Colonic mucosa (tissue), 4 donors: ENCODE measurements at regions not wholly inside any gene's neighbourhood (a gene's known extent, or its start where the extent isn't known, plus 50 kb on each side); places are given as distances from the start of the nearest gene placed in this dataset.

Source experiments
- DNase-seq: peaks from one replicate; pipeline ENCODE4 v3.0.0-alpha.2; 2020
- H3K27ac ChIP-seq: fragments of 200-600 bp; one replicate; pipeline ENCODE4 v1.8.0; 2021
- H3K27me3 ChIP-seq: fragments of 200-600 bp; one replicate; pipeline ENCODE4 v1.8.0; 2021
- H3K36me3 ChIP-seq: fragments of 200-600 bp; one replicate; pipeline ENCODE4 v1.8.0; 2021
- H3K4me1 ChIP-seq: fragments of 200-600 bp; one replicate; pipeline ENCODE4 v1.8.0; 2021; ENCODE audit warnings: mild to moderate bottlenecking
- H3K4me3 ChIP-seq: fragments of 200-600 bp; one replicate; pipeline ENCODE4 v1.8.0; 2021
- H3K9ac ChIP-seq, 2 donors: one replicate each; pipeline ENCODE4 v1.7.0; 2013; ENCODE audit warnings: control low read depth in 2 of 2, low read depth in 2 of 2, low read length in 2 of 2
- H3K9me3 ChIP-seq: fragments of 200-600 bp; one replicate; pipeline ENCODE4 v1.8.0; 2021
- CTCF ChIP-seq: fragments of 200-600 bp; IDR thresholded peaks from one replicate; pipeline ENCODE4 v1.8.0; 2022; ENCODE audit warnings: antibody characterized with exemption, mild to moderate bottlenecking
- intact Hi-C: fragments of 100-400 bp; cut with DNase I; formaldehyde crosslinking; loops from one replicate; pipeline ENCODE4 v1.14.1; 2022
- donor health status: healthy.
- donor health status: DM: no; HTN: no; CAD: no.
- donor health status: DM: no; HTN: no; CAD: no.

DNA sequence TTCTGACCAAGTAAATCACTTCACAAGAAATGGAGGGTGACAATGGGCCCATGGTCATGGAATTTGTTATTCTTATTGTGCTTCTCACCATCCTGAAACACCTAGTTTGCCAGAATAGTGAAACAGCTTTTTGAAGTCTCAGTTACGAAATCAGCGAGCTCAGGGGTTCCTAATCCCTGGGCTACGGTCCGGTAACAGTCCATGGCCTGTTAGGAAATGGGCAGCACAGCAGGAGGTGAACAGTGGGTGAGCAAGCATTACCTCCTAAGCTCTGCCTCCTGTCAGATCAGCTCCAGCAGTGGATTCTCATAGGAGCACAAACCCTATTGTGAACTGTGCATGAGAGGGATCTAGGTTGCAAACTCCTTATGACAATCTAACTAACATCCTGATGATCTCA is 1356.3 kb downstream of the KCNT2 start:
- H3K4me3 ChIP-seq = no peak overlapping the region
- intact Hi-C loops = no loop called here
- H3K27me3 ChIP-seq = no peaks in the 10 kb centered on the region
- H3K36me3 ChIP-seq = no peaks in the 10 kb centered on the region
- DNase-seq = no peak
- H3K27ac ChIP-seq = no peak overlapping the region
- no peak overlapping the region for H3K9ac ChIP-seq
- no peaks in the 10 kb centered on the region for H3K4me1 ChIP-seq
- no peak for TF ChIP-seq CTCF
- H3K9me3 ChIP-seq = no peaks in the 10 kb centered on the region

DNA sequence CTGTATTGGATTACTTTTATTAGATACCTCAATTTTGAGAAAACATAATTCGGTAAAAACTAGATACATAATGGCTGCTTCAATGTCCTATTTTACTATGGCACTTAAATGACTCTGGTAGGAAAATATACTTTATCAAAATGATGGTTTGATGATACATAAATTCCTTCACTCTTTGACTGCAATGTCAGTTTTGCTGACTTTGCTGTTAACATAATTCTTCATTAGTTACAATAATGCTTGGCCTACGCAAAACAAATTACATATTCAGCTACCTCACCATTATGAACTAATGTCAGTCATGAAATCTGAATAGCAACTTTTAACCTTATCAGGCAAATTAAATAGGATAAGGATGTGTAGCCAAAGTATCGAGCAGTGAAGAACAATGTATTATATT is 1364.7 kb downstream of the KCNT2 start:
- Histone ChIP-seq H3K27me3 (no peaks in the 10 kb centered on the region), H3K9me3 (no peaks in the 10 kb centered on the region), H3K36me3 (no peaks in the 10 kb centered on the region), H3K4me3 (no peak overlapping the region), H3K4me1 (no peaks in the 10 kb centered on the region), H3K9ac (no peak overlapping the region), H3K27ac (no peak overlapping the region)
- no peak for TF ChIP-seq CTCF
- DNase-seq = no peak
- intact Hi-C loops = no loop called here

- H3K27ac ChIP-seq = no peak overlapping the region
- no peaks in the 10 kb centered on the region for H3K9me3 ChIP-seq
- no peak overlapping the region for H3K4me3 ChIP-seq
- intact Hi-C loops = no loop called here
- no peak overlapping the region for H3K9ac ChIP-seq
- H3K36me3 ChIP-seq = no peaks in the 10 kb centered on the region
- no peak for DNase-seq
- H3K27me3 ChIP-seq = no peaks in the 10 kb centered on the region
- H3K4me1 ChIP-seq = no peaks in the 10 kb centered on the region
- TF ChIP-seq CTCF = no peak
These were observed 1367.2 kb downstream of the KCNT2 start for GRCh38 chr1:195241066-195241465.

- intact Hi-C loops = no loop called here
- no peak for TF ChIP-seq CTCF
- Histone ChIP-seq H3K27ac (no peak overlapping the region), H3K36me3 (no peaks in the 10 kb centered on the region), H3K9ac (no peak overlapping the region), H3K4me1 (no peaks in the 10 kb centered on the region), H3K27me3 (no peaks in the 10 kb centered on the region), H3K9me3 (no peaks in the 10 kb centered on the region), H3K4me3 (no peak overlapping the region)
- DNase-seq = no peak
These were observed 1369.9 kb downstream of the KCNT2 start for GRCh38 chr1:195238313-195238712.

DNA sequence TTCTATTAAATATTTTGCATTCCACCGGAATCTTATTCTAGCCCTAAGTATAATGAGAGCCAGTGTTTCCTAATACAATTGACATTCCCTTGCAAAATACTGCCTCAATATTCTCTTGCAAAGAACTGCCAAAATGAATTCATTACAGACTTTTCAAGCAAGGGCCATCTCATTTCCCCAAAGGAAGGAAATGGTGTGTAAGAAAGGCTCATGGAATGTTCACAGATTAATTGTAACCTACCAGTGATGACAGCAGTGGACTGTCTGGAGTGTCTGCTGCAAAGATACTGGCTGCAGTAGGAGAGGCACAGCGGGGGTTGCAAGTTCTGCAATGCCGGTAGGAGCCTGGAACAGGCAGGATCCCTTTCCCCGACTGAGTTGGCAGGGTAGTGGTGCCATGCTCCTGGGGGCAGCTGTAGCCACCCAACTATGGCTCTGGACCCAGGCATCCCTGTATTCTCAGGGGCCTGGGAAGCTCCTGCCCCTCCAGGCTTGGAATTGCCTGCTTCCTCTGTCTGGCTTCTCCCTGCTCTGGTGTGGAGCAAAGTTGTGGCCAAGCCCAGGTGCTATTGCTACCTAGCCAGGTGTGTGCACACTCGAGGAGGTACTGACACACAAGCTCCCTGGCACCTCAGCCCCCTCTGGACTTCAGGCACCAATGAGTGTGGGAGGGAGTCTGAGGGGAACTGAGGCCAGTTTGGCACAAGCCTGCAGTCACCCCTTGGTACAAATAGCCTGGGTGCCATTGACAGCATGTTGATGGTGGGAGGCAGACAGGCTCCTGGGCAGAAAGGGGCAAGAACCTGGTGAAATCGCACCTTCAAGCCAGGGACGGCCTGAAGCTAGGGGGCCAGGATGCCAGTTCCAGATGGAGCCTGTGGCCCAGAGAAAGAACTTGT is 1371.0 kb downstream of the KCNT2 start:
- Histone ChIP-seq H3K9me3 (no peaks in the 10 kb centered on the region), H3K27ac (no peak overlapping the region), H3K4me1 (no peaks in the 10 kb centered on the region), H3K36me3 (no peaks in the 10 kb centered on the region), H3K9ac (no peak overlapping the region), H3K4me3 (no peak overlapping the region), H3K27me3 (no peaks in the 10 kb centered on the region)
- intact Hi-C loops = no loop called here
- no peak for DNase-seq
- no peak for TF ChIP-seq CTCF
